ENCODE measurements at regions not wholly inside any gene's neighbourhood (a gene's known extent, or its start where the extent isn't known, plus 50 kb on each side); places are given as distances from the start of the nearest gene placed in this dataset.

DNA sequence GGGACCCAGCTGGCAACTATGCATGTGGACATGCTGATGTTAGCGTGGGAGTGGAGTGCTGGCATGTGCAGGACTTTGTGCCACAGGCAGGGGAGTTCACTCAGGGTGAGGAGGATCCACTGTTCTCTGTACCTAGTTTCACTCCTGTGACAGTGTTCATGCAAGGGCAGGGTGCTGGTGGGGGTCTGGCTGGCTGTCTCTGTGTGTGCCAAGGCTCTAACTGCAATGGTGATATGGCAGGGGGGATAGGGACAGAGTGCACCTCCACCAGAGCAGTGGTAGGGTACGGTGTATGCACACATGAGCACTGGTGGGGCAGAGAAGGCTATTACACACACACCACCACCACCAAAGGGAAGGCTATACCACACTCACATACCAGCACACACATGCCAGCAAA lies 210.2 kb upstream of the DEFB112 start:
- Histone ChIP-seq H3K9me3 (no peaks in the 10 kb centered on the region), H3K4me3 (no peak overlapping the region), H3K27ac (no peak overlapping the region), H3K4me1 (no peaks in the 10 kb centered on the region), H3K27me3 (no peaks in the 10 kb centered on the region), H3K36me3 (replicated peaks in 1 of 2; ENCODE audit: insufficient read depth in 1 of 2, low read depth in 2 of 2) (no peaks in the 10 kb centered on the region)
- 60 to 68% methylated on average over 1 to 2 of the region's 2 CpGs for WGBS, 2 donors
- DNase-seq (no peak), ATAC-seq (no peak)
- no peak for TF ChIP-seq POLR2A (IDR thresholded peaks at IDR 0.05)
- TF ChIP-seq, protein P1, sequence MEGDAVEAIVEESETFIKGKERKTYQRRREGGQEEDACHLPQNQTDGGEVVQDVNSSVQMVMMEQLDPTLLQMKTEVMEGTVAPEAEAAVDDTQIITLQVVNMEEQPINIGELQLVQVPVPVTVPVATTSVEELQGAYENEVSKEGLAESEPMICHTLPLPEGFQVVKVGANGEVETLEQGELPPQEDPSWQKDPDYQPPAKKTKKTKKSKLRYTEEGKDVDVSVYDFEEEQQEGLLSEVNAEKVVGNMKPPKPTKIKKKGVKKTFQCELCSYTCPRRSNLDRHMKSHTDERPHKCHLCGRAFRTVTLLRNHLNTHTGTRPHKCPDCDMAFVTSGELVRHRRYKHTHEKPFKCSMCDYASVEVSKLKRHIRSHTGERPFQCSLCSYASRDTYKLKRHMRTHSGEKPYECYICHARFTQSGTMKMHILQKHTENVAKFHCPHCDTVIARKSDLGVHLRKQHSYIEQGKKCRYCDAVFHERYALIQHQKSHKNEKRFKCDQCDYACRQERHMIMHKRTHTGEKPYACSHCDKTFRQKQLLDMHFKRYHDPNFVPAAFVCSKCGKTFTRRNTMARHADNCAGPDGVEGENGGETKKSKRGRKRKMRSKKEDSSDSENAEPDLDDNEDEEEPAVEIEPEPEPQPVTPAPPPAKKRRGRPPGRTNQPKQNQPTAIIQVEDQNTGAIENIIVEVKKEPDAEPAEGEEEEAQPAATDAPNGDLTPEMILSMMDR (IDR thresholded peaks at IDR 0.05): no peak
- intact Hi-C loops (cut with DNase I): no loop called here

- Histone ChIP-seq H3K36me3 (replicated peaks in 1 of 2; ENCODE audit: insufficient read depth in 1 of 2, low read depth in 2 of 2) (no peaks in the 10 kb centered on the region), H3K27me3 (no peaks in the 10 kb centered on the region), H3K9me3 (no peaks in the 10 kb centered on the region), H3K4me1 (no peaks in the 10 kb centered on the region), H3K27ac (no peak overlapping the region), H3K4me3 (no peak overlapping the region)
- ATAC-seq: no peak
- TF ChIP-seq POLR2A (IDR thresholded peaks at IDR 0.05): no peak
- TF ChIP-seq, protein P1 (IDR thresholded peaks at IDR 0.05): no peak
- WGBS, 2 donors: 15 to 18% methylated on average over 2 of the region's 2 CpGs
- intact Hi-C loops (cut with DNase I): no loop called here
- DNase-seq: no peak
Observed at GRCh38 chr6:50264995-50265571, 215.4 kb upstream of the DEFB112 start.

DNA sequence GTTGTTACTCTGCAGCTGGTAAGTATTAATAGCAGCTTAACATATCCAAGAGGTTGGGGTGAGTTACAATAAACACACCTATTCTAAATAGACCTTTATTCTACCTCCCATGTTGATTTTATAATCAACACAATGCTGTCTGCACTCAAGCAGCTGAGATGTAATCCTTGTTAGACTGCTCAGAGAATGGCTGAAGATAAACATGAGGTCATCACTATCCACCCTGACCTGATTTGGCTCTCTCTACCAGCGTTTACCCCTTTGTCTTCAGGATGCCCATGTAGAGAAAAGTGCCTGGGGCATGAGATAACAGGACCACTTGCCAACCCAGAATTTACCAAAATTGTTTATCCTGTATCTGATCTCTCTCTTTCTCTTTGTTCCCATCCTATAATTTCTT lies 220.7 kb upstream of the DEFB112 start:
- no peaks in the 10 kb centered on the region for H3K4me1 ChIP-seq
- ATAC-seq (no peak), DNase-seq (no peak)
- no peaks in the 10 kb centered on the region for H3K27me3 ChIP-seq
- H3K9me3 ChIP-seq: no peaks in the 10 kb centered on the region
- no peak overlapping the region for H3K27ac ChIP-seq
- WGBS, 2 donors: 16 to 22% methylated on average over 1 of the region's 1 CpG
- TF ChIP-seq POLR2A (IDR thresholded peaks at IDR 0.05): no peak
- TF ChIP-seq, protein P1 (IDR thresholded peaks at IDR 0.05): no peak
- intact Hi-C loops (cut with DNase I): no loop called here
- H3K36me3 ChIP-seq (replicated peaks in 1 of 2; ENCODE audit: insufficient read depth in 1 of 2, low read depth in 2 of 2): no peaks in the 10 kb centered on the region
- H3K4me3 ChIP-seq: no peak overlapping the region

DNA sequence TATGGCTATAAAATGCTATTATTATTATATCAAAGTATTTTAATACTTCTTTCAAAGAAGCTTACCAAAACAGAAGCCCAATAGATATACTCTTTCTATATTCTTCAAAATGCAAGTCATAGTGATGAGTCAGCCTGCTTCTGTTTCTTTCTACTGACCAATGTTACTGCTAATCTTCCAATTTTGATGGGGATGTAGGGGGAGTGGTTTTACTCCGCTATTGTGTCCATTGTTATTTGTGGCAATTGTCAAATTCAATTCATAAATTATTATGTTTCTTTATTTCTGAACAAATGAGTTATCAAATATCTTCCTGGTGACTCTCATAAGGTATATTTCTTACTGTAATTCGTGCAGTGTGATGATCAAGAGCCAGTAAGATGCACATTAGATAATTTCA lies 221.5 kb upstream of the DEFB112 start:
- Histone ChIP-seq H3K27ac (no peak overlapping the region), H3K27me3 (no peaks in the 10 kb centered on the region), H3K9me3 (no peaks in the 10 kb centered on the region), H3K4me1 (no peaks in the 10 kb centered on the region), H3K36me3 (replicated peaks in 1 of 2; ENCODE audit: insufficient read depth in 1 of 2, low read depth in 2 of 2) (no peaks in the 10 kb centered on the region), H3K4me3 (no peak overlapping the region)
- no peak for DNase-seq
- TF ChIP-seq, protein P1 (IDR thresholded peaks at IDR 0.05): no peak
- TF ChIP-seq POLR2A (IDR thresholded peaks at IDR 0.05): no peak
- WGBS, 2 donors: 24 to 46% methylated on average over 2 of the region's 2 CpGs
- no peak for ATAC-seq
- intact Hi-C loops (cut with DNase I): no loop called here

DNA sequence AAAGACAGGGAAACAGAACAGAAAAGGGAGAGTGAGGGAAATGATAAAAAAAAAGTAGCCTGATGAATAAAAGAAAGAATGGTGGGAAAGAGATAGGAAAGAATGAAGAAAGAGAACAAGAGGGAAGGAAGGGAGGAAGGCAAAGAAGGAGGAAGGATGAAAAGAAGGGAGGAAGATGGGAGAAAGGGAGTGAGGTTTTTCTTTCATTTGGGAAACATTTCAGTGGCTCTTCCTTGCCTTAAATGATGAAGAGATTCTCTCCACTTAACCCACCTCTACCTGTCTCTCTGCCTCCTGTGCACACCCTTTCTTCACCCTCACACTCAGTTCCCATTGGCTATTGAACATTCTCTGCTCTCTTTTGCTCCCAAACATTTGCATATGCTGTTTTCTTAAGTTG lies 222.1 kb upstream of the DEFB112 start:
- DNase-seq: no peak
- Histone ChIP-seq H3K36me3 (replicated peaks in 1 of 2; ENCODE audit: insufficient read depth in 1 of 2, low read depth in 2 of 2) (no peaks in the 10 kb centered on the region), H3K9me3 (no peaks in the 10 kb centered on the region), H3K4me1 (no peaks in the 10 kb centered on the region), H3K27me3 (no peaks in the 10 kb centered on the region), H3K4me3 (no peak overlapping the region), H3K27ac (no peak overlapping the region)
- no peak for ATAC-seq
- intact Hi-C loops (cut with DNase I): no loop called here
- TF ChIP-seq POLR2A (IDR thresholded peaks at IDR 0.05): no peak
- TF ChIP-seq, protein P1 (IDR thresholded peaks at IDR 0.05): no peak

Data from body of pancreas (tissue), 4 donors.